ENCODE measurements at regions not wholly inside any gene's neighbourhood (a gene's known extent, or its start where the extent isn't known, plus 50 kb on each side); places are given as distances from the start of the nearest gene placed in this dataset.

- TF ChIP-seq GLIS3 (CRISPR knock-in tag; IDR thresholded peaks at IDR 0.05) = no peak
- TF ChIP-seq ARNTL (CRISPR knock-in tag; IDR thresholded peaks at IDR 0.05; ENCODE audit: borderline replicate concordance, low read depth) = no peak
- no peak for TF ChIP-seq TSHZ2 (CRISPR knock-in tag; IDR thresholded peaks at IDR 0.05)
- TF ChIP-seq SNAI2 (CRISPR knock-in tag; IDR thresholded peaks at IDR 0.05) = no peak
- no peak for TF ChIP-seq PATZ1 (CRISPR knock-in tag; IDR thresholded peaks at IDR 0.05; ENCODE audit: borderline replicate concordance)
These were observed 138.8 kb downstream of the SNRPN start for GRCh38 chr15:25093455-25094029.
